HepG2 (cell line): ENCODE measurements at regions not wholly inside any gene's neighbourhood (a gene's known extent, or its start where the extent isn't known, plus 50 kb on each side); places are given as distances from the start of the nearest gene placed in this dataset.

Experiments
- CTCF ChIP-seq: sonication (generic); formaldehyde crosslinking; IDR thresholded peaks from 2 replicates; pipeline ENCODE4 v1.5.0; 2020; ENCODE audit warnings: mild to moderate bottlenecking, missing genetic modification reagents, moderate library complexity
- ELF4 ChIP-seq: sonication (generic); formaldehyde crosslinking; IDR thresholded peaks from 2 replicates; pipeline ENCODE4 v1.5.0; 2020; ENCODE audit warnings: missing genetic modification reagents, mild to moderate bottlenecking, moderate library complexity, borderline replicate concordance
- GATAD2A ChIP-seq: IDR thresholded peaks from 2 replicates; pipeline ENCODE4 v1.6.1; 2016
- MAF1 ChIP-seq: sonication (generic); formaldehyde crosslinking; IDR thresholded peaks from 2 replicates; pipeline ENCODE4 v1.5.0; 2020; ENCODE audit warnings: missing genetic modification reagents, borderline replicate concordance
- MAFG ChIP-seq: sonication (generic); formaldehyde crosslinking; IDR thresholded peaks from 2 replicates; pipeline ENCODE4 v1.5.1; 2020; ENCODE audit warnings: mild to moderate bottlenecking, missing genetic modification reagents
- NFIC ChIP-seq: IDR thresholded peaks from 2 replicates; pipeline ENCODE4 v1.6.1; 2012; ENCODE audit warnings: mild to moderate bottlenecking, low read length, inconsistent platforms
- ONECUT2 ChIP-seq: sonication (generic); formaldehyde crosslinking; IDR thresholded peaks from 2 replicates; pipeline ENCODE4 v1.4.0; 2020; ENCODE audit warnings: missing genetic modification reagents
- RAD21 ChIP-seq: fragments of 450-650 bp; formaldehyde crosslinking; IDR thresholded peaks from 2 replicates; pipeline ENCODE4 v1.5.0; 2020; ENCODE audit warnings: mild to moderate bottlenecking
- SOX5 ChIP-seq: IDR thresholded peaks from 2 replicates; pipeline ENCODE4 v1.6.1; 2016; ENCODE audit warnings: borderline replicate concordance
- TAF1 ChIP-seq: sonication (generic); formaldehyde crosslinking; IDR thresholded peaks from 2 replicates; pipeline ENCODE4 v1.4.0; 2020; ENCODE audit warnings: missing genetic modification reagents
- ZNF770 ChIP-seq: sonication (generic); formaldehyde crosslinking; IDR thresholded peaks from 2 replicates; pipeline ENCODE4 v1.5.0; 2020; ENCODE audit warnings: mild to moderate bottlenecking, missing genetic modification reagents
- ZZZ3 ChIP-seq: sonication (generic); formaldehyde crosslinking; IDR thresholded peaks from 2 replicates; pipeline ENCODE4 v1.4.0; 2020; ENCODE audit warnings: missing genetic modification reagents, mild to moderate bottlenecking, borderline replicate concordance
- TF ChIP-seq, protein P1 (sequence below): IDR thresholded peaks from 2 replicates; pipeline ENCODE4 v1.6.1; 2016; ENCODE audit warnings: low read depth, control low read depth
- TF ChIP-seq, protein P2 (sequence below): sonication (generic); formaldehyde crosslinking; IDR thresholded peaks from 2 replicates; pipeline ENCODE4 v1.5.0; 2020; ENCODE audit warnings: mild to moderate bottlenecking, missing genetic modification reagents

- no peak for TF ChIP-seq ZNF770 (CRISPR knock-in tag)
- TF ChIP-seq ZZZ3: no peak
- TF ChIP-seq SOX5 (CRISPR knock-in tag): no peak
- TF ChIP-seq, protein P1, sequence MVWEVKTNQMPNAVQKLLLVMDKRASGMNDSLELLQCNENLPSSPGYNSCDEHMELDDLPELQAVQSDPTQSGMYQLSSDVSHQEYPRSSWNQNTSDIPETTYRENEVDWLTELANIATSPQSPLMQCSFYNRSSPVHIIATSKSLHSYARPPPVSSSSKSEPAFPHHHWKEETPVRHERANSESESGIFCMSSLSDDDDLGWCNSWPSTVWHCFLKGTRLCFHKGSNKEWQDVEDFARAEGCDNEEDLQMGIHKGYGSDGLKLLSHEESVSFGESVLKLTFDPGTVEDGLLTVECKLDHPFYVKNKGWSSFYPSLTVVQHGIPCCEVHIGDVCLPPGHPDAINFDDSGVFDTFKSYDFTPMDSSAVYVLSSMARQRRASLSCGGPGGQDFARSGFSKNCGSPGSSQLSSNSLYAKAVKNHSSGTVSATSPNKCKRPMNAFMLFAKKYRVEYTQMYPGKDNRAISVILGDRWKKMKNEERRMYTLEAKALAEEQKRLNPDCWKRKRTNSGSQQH: no peak
- TF ChIP-seq RAD21 (CRISPR knock-in tag): no peak
- TF ChIP-seq CTCF: no peak
- no peak for TF ChIP-seq MAF1 (CRISPR knock-in tag)
- no peak for TF ChIP-seq ELF4
- TF ChIP-seq ONECUT2 (CRISPR knock-in tag): no peak
- no peak for TF ChIP-seq NFIC
- TF ChIP-seq TAF1 (CRISPR knock-in tag): no peak
- no peak for TF ChIP-seq GATAD2A (CRISPR knock-in tag)
- no peak for TF ChIP-seq MAFG (CRISPR knock-in tag)
- TF ChIP-seq, protein P2, sequence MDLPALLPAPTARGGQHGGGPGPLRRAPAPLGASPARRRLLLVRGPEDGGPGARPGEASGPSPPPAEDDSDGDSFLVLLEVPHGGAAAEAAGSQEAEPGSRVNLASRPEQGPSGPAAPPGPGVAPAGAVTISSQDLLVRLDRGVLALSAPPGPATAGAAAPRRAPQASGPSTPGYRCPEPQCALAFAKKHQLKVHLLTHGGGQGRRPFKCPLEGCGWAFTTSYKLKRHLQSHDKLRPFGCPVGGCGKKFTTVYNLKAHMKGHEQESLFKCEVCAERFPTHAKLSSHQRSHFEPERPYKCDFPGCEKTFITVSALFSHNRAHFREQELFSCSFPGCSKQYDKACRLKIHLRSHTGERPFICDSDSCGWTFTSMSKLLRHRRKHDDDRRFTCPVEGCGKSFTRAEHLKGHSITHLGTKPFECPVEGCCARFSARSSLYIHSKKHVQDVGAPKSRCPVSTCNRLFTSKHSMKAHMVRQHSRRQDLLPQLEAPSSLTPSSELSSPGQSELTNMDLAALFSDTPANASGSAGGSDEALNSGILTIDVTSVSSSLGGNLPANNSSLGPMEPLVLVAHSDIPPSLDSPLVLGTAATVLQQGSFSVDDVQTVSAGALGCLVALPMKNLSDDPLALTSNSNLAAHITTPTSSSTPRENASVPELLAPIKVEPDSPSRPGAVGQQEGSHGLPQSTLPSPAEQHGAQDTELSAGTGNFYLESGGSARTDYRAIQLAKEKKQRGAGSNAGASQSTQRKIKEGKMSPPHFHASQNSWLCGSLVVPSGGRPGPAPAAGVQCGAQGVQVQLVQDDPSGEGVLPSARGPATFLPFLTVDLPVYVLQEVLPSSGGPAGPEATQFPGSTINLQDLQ (CRISPR knock-in tag): no peak
These were observed 65.6 kb downstream of the NCOR2 start for GRCh38 chr12:124501827-124502226.
